Kidney capillary endothelial cell (primary cell): ENCODE measurements at regions not wholly inside any gene's neighbourhood (a gene's known extent, or its start where the extent isn't known, plus 50 kb on each side); places are given as distances from the start of the nearest gene placed in this dataset.

Experiments used
- DNase-seq: peaks from one replicate; pipeline ENCODE4 v3.0.0-alpha.2; 2018; ENCODE audit warnings: low spot score

DNA sequence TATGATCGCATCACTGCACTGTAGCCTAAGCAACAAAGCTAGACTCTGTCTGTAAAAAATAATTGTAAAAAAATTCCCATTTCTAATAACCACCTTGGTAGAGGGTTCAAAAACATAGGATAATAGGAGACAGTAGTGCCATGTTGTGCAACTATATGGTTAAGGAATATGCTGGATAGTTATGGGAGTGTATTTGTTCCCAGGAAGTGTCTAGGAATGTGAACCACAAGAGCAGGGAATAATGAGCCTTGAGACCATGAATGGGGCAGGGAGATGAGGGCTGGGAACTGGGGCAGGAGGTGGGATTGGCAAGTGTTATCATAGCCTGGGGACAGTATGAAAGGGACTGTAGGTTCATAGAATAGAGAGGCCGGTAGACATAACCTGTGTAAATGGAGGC is 50.4 kb downstream of the RUSC2 start:
- no peak for DNase-seq

DNA sequence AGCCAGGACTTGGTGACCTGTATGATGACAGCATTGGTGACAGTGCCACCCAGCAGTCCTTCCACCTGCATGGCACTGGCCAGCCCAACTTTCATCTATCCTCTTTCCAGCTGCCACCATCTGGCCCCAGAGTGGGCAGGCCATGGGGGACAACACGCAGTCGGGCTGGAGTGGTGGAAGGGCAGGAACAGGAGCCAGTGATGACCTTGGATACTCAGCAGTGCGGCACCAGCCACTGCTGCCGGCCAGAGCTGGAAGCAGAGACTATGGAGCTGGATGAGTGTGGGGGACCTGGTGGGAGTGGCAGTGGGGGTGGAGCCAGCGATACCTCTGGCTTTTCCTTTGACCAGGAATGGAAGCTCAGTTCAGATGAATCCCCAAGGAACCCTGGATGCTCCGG is 56.9 kb downstream of the RUSC2 start:
- no peak for DNase-seq

DNA sequence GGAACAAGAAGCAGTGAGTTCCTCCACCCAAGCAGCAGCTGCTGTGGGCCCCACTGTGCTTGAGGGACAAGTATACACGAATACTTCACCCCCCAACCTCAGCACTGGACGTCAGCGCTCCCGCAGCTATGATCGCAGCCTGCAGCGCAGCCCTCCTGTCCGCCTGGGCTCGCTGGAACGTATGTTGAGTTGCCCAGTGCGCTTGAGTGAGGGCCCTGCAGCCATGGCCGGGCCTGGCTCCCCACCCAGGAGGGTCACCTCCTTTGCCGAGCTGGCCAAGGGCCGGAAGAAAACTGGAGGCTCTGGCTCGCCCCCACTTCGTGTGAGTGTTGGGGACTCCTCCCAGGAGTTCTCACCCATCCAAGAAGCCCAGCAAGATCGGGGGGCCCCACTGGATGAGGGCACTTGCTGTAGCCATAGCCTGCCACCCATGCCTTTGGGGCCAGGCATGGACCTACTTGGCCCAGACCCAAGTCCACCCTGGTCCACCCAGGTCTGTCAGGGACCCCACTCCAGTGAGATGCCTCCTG is 57.1 kb upstream of the TESK1 start:
- DNase-seq = no peak

DNA sequence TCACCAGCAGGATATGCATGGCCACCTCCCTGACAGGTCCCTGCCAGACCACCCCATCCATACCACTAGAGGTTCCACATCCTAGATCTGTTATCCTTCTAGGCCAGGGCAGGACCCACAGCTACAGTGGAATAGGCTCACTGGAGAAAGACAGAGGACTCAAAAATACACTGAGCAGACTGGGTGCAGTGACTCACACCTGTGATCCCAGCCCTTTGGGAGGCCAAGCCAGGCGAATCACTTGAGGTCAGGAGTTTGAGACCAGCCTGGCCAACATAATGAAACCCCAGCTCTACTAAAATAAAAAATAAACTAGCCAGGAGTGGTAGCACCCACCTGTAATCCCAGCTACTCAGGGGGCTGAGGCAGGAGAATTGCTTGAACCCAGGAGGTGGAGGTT is 56.5 kb upstream of the TESK1 start:
- no peak for DNase-seq

DNA sequence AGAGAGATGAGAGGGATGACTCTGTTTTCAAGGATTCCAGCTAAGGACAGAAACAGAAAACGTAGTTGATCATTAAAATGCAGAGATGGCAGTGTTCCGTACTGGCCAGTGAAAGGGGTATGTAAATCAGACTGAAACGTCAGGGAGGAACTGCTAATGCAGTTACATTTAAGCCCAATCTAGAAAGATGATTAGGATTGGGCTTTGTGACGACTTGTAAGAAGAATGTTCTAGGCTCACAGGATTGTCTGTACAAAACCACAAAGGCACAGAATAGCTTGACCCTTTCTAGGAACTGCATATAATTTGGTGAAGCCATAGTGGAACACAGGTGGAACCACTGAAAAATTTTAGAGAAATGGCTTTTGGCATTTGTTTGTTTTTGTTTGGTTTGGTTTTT is 55.6 kb upstream of the TESK1 start:
- DNase-seq = no peak

DNA sequence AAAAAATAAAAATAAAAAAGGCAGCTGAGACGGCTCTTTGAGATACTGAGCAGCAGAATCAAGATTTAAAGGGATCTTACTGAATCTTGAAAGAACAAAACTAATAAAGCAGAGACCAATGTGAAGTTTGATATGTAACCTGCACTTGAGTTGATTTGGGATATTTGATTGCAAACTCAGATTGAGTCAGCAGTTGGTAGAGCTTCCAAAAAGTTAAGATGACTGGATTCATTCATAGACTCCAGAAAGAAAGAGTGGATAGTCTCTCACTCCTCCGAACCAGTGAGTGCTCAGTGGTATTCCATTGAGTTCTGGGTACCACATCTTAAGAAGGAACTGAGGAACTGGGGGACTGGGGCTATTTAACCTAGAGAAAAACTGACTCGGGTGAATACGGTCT is 52.7 kb upstream of the TESK1 start:
- no peak for DNase-seq

DNA sequence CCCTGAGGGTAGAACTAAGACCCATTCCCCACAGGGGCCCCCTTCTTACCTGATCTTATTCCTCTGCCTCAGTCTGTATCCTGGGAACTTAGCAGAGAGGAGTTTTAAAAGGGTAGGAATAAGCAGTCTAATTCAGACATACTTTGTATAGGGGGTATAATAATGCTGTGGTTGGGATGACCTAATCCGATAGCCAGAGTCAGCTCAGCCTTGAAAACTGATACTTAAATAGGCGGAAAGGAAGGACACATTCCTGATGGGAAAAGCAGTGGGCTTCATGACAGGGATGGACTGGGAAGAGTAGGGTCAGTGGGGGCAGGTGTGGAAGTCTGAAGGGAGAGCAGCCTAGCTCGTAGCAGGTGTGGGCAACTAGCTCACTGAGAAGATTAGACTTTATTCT is 52.2 kb upstream of the TESK1 start:
- no peak for DNase-seq

DNA sequence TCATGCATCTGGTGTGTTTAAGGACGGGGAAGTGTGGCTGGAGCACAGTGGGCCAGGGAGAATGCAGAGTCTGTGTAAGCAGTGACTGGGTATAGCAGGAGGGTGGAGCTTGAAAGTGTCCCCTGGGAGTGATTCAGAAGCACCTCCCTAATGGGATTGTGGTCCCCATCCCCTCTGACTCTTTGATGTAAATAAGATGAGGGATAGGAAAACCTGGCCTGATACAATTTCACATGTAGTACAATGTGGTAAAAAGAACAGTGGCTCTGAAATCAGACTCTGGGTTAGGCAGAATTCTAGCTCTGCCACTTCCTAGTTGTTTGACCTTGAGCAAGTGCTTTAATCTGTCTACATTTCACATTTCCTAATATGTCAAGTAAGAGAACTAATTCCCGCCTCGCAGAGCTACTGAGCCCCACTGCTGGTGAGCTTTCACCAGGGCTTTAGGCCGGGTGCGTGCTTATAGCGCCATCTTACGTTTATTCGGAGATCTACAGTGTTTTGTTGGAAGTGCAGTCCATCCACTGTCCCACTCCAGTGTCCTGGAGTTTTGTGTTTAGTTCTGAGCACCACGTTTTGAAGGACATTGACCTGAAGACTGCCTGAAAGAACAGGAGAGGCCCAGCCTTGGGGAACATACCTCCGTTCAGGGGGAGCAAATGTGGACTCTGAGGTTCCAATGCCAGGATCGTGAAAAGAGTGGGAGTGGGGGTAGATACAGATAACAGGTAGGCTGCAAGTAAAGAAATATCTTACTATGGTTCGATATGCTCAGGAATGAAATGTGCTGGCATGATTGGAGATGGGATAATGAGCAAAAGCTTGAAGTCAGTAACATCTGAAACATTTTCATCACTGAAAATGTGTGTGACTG is 51.2 kb upstream of the TESK1 start:
- DNase-seq = peak; percentile 80

DNA sequence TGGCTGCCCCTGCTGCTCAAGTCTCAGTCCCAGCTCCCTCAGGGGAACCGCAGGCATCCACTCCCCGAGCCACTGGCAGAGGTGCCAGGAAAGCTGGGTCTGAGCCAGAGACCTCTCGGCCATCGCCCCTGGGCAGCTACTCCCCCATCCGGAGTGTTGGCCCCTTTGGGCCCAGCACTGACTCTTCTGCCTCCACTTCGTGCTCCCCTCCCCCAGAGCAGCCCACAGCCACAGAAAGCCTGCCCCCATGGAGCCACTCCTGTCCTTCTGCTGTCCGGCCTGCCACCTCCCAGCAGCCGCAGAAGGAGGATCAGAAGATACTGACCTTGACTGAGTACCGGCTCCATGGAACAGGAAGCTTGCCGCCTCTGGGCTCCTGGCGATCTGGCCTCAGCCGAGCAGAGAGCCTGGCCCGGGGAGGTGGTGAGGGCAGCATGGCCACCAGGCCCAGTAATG is 49.8 kb upstream of the TESK1 start:
- no peak for DNase-seq
